Kidney (tissue), 13 donors: ENCODE measurements at regions not wholly inside any gene's neighbourhood (a gene's known extent, or its start where the extent isn't known, plus 50 kb on each side); places are given as distances from the start of the nearest gene placed in this dataset.

Source experiments
- DNase-seq, 5 donors: peaks; one replicate each; pipeline ENCODE4 v3.0.0-alpha.2; 2013 to 2020
- FAIRE-seq: peaks from 2 replicates; lab custom pipeline; 2012; peaks lifted over from hg19 to GRCh38; lab: Jason Lieb, UNC
- H3K27ac ChIP-seq, 2 donors: one replicate each; pipeline ENCODE4 v1.7.0; 2013; ENCODE audit warnings: low read depth in 2 of 2, low read length in 2 of 2, inconsistent platforms in 1 of 2
- H3K27me3 ChIP-seq: one replicate; pipeline ENCODE4 v1.7.1; 2013; ENCODE audit warnings: low read length, inconsistent platforms; ENCODE audit not compliant: control insufficient read depth, insufficient read depth
- H3K36me3 ChIP-seq, 3 donors: one replicate each; pipeline versions ENCODE4 v1.7.0 to v1.7.1; 2013; ENCODE audit warnings: low read length in 3 of 3, control low read depth in 1 of 3, inconsistent platforms in 1 of 3; ENCODE audit not compliant: insufficient read depth in 3 of 3, control insufficient read depth in 2 of 3
- H3K4me1 ChIP-seq, 3 donors: one replicate each; pipeline versions ENCODE4 v1.7.0 to v1.7.1; 2013; ENCODE audit warnings: low read length in 3 of 3, inconsistent platforms in 1 of 3, low read depth in 1 of 3; ENCODE audit not compliant: control insufficient read depth in 2 of 3, insufficient read depth in 2 of 3
- H3K4me3 ChIP-seq, 3 donors: one replicate each; pipeline versions ENCODE4 v1.7.0 to v1.8.1; 2013; ENCODE audit warnings: low read length in 3 of 3, control low read depth in 1 of 3, inconsistent platforms in 1 of 3
- H3K9ac ChIP-seq, 3 donors: one replicate each; pipeline versions ENCODE4 v1.7.0 to v1.7.1; 2013; ENCODE audit warnings: low read length in 3 of 3, control low read depth in 1 of 3, inconsistent platforms in 1 of 3
- H3K9me3 ChIP-seq, 3 donors: one replicate each; pipeline versions ENCODE4 v1.7.0 to v1.7.1; 2013; ENCODE audit warnings: low read length in 3 of 3, control low read depth in 1 of 3, inconsistent platforms in 1 of 3; ENCODE audit not compliant: control insufficient read depth in 2 of 3, insufficient read depth in 1 of 3
- CTCF ChIP-seq: IDR thresholded peaks from 3 replicates; pipeline ENCODE4 v1.5.1; 2012; ENCODE audit warnings: mild to moderate bottlenecking, moderate library complexity, borderline replicate concordance; ENCODE audit not compliant: insufficient read depth; ENCODE audit errors: extremely low read depth
- intact Hi-C: fragments of 100-400 bp; cut with DNase I; formaldehyde crosslinking; loops from one replicate; pipeline ENCODE4 v1.11.1; 2022
- donor health status: control.
- donor health status: control.
- donor health status: control.
- donor health status: control.
- donor health status: control.
- donor health status: DM: yes; HTN: yes; CAD: no.
- donor health status: Normal renal cell carcinoma (clear cell type).

GRCh38 chr5:71894091-71894490 is 175.0 kb downstream of the CARTPT start:
- Histone ChIP-seq H3K27me3 (no peaks in the 10 kb centered on the region), H3K4me3 (no peak overlapping the region), H3K27ac (no peak overlapping the region), H3K4me1 (no peaks in the 10 kb centered on the region), H3K36me3 (no peaks in the 10 kb centered on the region), H3K9ac (no peak overlapping the region), H3K9me3 (no peaks in the 10 kb centered on the region)
- intact Hi-C loops = no loop called here
- TF ChIP-seq CTCF = no peak
- DNase-seq = no peak
- FAIRE-seq = no peak

- no peak overlapping the region for H3K27ac ChIP-seq
- intact Hi-C loops = no loop called here
- H3K9ac ChIP-seq = no peak overlapping the region
- H3K4me3 ChIP-seq = no peak overlapping the region
- H3K27me3 ChIP-seq = no peaks in the 10 kb centered on the region
- no peak for DNase-seq
- H3K9me3 ChIP-seq = no peaks in the 10 kb centered on the region
- FAIRE-seq = no peak
- H3K4me1 ChIP-seq = no peaks in the 10 kb centered on the region
- TF ChIP-seq CTCF = no peak
- no peaks in the 10 kb centered on the region for H3K36me3 ChIP-seq
Observed at GRCh38 chr5:71895546-71895945, 176.5 kb downstream of the CARTPT start.

- Histone ChIP-seq H3K27me3 (no peaks in the 10 kb centered on the region), H3K9me3 (no peaks in the 10 kb centered on the region), H3K36me3 (no peaks in the 10 kb centered on the region), H3K9ac (no peak overlapping the region), H3K4me1 (no peaks in the 10 kb centered on the region), H3K4me3 (no peak overlapping the region), H3K27ac (no peak overlapping the region)
- no peak for DNase-seq
- intact Hi-C loops = no loop called here
- FAIRE-seq = no peak
- TF ChIP-seq CTCF = no peak
Observed at GRCh38 chr5:71899865-71900342, 180.8 kb downstream of the CARTPT start.

GRCh38 chr5:71903808-71904207 is 184.7 kb downstream of the CARTPT start:
- H3K4me3 ChIP-seq = no peak overlapping the region
- no peak overlapping the region for H3K27ac ChIP-seq
- FAIRE-seq (no peak), DNase-seq (no peak)
- H3K27me3 ChIP-seq = no peaks in the 10 kb centered on the region
- intact Hi-C loops = no loop called here
- H3K9ac ChIP-seq = no peak overlapping the region
- TF ChIP-seq CTCF = no peak
- peaks cover 0 to 3% (median 0%) of the 10 kb centered on the region in 3 donors for H3K4me1 ChIP-seq
- no peaks in the 10 kb centered on the region for H3K36me3 ChIP-seq
- H3K9me3 ChIP-seq = no peaks in the 10 kb centered on the region
